ENCODE measurements at regions not wholly inside any gene's neighbourhood (a gene's known extent, or its start where the extent isn't known, plus 50 kb on each side); places are given as distances from the start of the nearest gene placed in this dataset.

DNA sequence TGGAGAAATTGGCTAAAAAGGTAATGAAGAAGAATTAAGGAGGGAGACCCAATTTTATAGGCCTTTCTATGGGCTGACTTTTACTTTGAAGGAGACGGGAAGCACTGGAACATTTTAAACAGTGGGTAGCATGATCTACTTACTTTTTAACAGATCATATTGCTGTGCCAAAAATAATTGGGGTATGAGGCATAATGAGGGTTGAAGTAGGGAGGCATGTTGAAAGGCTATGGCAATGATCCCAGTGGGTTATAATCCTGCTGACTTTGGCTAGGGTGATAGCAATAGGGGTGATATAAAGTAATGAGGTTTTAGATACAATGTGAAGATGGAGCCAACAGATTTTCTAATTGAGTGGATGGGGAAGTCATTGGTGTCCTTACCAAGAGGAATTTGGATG lies 73.2 kb downstream of the GPR37 start:
- in situ Hi-C loops (cut with HindIII; ENCODE audit: low pct_ligation_motif_present, low pct_unique_long_range_greater_than_20kb, low sequenced_read_pairs): no loop called here
- no peak for DNase-seq

DNA sequence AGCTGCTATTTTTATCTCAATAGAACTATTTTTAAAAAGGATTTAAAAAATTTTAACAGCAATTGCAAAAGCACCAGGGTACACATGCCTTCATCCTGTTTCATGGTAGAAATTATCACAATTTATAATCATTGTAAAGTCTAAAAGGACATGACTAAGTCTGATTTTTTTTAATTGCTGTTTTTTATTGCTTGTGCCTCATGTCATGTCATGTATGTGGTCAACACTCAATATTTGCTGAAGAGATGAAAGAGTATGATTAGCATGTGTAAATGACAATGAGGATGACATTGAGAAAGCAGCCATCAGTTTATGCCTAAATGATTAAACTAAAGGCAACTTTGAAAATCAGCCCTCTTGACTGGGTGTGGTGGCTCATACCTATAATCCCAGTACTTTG lies 74.8 kb downstream of the GPR37 start:
- no peak for DNase-seq
- in situ Hi-C loops (cut with HindIII; ENCODE audit: low pct_ligation_motif_present, low pct_unique_long_range_greater_than_20kb, low sequenced_read_pairs): no loop called here

DNA sequence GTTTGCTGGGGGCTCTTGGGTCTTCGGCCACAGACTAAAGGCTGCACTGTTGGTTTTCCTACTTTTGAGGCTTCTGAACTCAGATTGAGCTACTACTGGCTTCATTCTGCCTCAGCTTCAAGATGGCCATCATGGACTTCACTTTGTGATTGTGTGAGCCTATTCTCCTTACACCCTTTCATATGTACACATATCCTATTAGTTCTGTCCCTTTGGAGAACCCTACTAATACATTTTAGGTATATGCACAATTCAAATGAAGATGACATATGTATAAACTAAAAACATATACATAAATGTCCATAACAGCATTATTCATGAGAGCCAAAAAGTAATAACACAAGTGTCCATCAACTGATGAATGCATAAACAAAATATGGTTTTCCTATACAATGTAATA lies 75.7 kb downstream of the GPR37 start:
- in situ Hi-C loops (cut with HindIII; ENCODE audit: low pct_ligation_motif_present, low pct_unique_long_range_greater_than_20kb, low sequenced_read_pairs): no loop called here

DNA sequence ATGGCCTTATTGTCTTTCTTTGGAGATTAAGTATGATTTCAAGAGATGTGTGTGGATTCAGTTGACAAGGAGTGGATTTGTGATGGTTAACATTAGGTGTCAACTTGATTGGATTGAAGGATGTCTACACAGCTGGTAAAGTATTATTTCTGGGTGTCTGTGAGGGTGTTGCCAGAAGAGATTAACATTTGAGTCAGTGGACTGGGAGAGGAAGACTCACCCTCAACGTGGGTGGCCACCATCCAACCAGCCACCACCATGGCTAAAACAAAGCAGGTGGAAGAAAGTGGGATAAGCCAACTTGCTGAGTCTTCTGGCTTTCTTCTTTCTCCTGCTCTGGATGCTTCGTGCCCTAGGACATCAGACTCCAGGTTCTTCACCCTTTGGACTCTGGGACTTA lies 76.1 kb downstream of the GPR37 start:
- in situ Hi-C loops (cut with HindIII; ENCODE audit: low pct_ligation_motif_present, low pct_unique_long_range_greater_than_20kb, low sequenced_read_pairs): no loop called here

More for the DNA sequence above, 75.7 kb downstream of the GPR37 start:
- DNase-seq: no peak

DNA sequence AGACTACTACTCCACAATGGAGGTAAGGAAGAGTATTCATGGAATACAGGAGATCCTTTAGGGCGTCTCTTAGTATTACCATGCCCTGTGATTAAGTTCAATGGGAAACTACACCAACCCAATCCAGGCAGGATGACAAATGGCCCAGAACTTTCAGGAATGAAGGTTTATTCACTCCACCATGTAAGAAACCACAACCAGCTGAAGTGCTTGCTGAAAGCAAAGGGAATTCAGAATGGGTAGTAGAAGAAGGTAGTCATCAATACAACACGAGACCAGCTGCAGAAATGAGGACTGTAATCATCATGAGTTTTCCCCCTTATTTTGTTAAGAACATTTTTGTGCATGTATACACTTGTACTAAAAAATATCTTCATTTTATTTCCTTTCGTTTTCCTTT lies 76.6 kb downstream of the GPR37 start:
- in situ Hi-C loops (cut with HindIII; ENCODE audit: low pct_ligation_motif_present, low pct_unique_long_range_greater_than_20kb, low sequenced_read_pairs): no loop called here
- peak; percentile 56 for DNase-seq

More for the DNA sequence above, 76.1 kb downstream of the GPR37 start:
- DNase-seq: no peak

DNA sequence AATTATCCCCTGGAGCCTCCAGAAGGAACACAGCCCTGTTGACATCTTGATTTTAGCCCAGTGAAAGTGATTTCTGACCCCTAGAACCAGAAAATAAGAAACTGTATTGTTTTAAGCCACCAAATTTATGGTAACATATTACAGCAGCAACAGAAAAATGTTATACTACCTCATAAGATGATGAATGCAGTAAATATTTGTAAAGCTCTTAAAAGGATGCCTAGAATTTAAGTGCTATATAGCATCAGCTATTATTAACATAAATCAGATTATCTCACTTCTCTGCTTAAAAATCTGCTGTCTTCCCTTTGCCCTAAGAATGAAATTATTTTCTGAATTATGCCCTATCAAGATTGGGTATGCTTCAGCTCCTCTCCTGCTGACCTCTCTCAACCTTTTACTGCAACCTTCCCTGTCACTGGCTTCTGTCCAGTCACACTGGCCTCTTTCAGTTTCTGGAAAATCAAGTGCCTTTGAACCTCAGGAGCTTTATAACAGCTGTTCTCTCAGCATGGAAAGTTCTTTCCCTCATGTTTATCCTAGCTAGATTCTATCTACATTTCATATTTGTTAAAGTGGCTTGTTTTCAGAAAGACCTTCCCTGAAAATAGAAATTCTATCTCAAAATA lies 78.9 kb downstream of the GPR37 start:
- in situ Hi-C loops (cut with HindIII; ENCODE audit: low pct_ligation_motif_present, low pct_unique_long_range_greater_than_20kb, low sequenced_read_pairs): no loop called here
- no peak for DNase-seq

DNA sequence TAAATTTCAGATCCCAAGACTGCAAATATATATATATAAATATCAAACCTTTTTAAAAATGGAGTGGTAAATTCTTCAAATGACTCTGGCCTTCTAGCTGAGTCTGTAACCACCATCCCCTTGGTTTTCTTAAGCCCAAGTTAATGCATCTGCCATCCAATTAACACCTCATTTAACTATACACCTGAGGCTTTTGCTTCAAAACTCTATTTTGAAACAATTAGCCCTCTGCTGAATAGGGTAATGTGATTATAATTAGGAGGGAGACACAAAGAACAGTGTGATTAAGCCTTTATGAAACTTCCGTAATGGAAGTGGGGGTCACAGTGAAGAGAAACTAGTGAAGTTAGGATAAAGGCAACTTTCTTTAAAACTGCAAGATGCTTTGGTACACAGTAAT lies 83.6 kb downstream of the GPR37 start:
- in situ Hi-C loops (cut with HindIII; ENCODE audit: low pct_ligation_motif_present, low pct_unique_long_range_greater_than_20kb, low sequenced_read_pairs): no loop called here
- no peak for DNase-seq

DNA sequence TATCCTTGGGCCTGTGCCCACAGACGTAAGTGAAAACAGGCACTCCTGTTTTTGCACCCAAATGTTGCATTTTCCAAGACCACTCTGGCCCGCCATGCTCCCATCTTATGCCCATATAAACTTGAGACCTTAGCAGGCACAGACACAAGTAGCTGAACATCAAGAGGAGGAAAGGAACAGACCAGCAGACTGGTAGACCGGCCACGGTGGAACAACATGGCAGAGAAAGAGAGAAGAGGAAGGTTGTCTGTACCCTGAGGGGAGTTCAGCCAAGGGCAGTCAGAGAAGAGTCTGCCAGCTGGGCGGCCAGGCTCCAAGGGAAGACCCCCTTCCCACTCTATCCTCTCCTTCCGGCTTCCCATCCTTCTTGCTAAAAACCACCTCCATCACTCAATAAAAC lies 85.3 kb downstream of the GPR37 start:
- no peak for DNase-seq
- in situ Hi-C loops (cut with HindIII; ENCODE audit: low pct_ligation_motif_present, low pct_unique_long_range_greater_than_20kb, low sequenced_read_pairs): no loop called here

DNA sequence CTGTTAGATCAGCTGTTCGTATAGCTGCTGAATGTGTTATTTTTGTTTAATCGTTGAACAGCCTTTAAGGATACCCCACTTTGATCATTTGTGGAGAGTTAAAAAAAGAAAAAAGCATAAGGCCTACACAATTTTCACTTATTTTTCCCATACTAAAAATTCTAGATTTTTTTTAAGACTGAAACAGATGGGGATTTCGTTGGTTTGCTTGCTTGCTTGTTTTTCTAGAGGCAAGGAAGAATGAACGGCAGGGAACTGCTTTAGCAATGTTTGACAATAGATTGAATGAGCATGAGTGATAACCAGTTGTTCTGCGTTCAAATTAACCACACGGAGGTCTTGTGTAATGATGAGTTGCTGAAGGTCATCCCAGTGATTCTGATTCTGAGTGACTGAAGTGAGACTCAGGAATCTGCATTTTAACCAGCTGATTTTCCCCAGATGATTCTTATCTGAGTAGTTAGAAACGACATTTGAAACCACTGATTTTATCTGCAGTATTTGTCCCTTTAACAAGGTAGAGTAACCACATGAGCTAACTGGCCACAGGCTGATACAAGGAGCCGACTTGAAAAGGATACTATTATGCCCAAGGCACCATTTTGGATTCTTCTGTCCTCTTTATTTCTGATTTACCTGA lies 85.9 kb downstream of the GPR37 start:
- no peak for DNase-seq
- in situ Hi-C loops (cut with HindIII; ENCODE audit: low pct_ligation_motif_present, low pct_unique_long_range_greater_than_20kb, low sequenced_read_pairs): no loop called here

DNA sequence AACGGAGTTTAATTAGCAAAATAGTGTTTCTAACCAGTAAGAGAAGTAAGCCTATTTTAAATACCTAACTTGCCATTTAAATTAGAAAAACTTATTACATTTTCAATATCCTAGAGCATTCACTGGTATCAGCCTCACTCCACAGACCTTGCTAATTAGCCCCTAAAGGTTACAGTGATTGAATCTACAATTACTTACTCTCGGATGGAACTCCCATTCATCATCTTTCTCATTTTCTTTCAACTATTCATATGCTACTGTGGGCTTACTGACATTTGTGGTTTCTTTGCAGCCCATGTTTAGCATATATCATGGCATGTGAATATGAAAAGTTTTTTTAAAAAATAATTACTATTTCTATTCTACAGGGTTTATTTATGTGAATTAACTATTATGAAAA lies 86.4 kb downstream of the GPR37 start:
- in situ Hi-C loops (cut with HindIII; ENCODE audit: low pct_ligation_motif_present, low pct_unique_long_range_greater_than_20kb, low sequenced_read_pairs): no loop called here
- DNase-seq: no peak

DNA sequence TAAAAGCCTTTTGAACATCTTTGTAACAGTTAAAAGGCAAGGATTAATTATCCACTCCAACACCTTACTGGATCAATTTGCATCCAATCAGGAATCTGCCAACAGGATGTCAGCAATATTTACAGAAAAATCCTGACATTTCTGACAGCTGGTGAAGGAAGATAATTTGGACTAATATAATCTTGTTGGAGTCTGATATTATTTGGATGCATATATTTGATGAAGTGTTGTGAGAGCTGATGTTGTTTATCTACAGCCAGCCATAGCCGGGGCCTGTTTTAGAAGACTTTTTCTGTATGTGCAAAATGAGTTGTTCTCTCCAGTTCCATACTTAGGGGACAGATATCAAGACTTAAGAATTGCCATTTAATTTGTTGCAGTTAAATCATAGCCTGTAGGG lies 91.1 kb downstream of the GPR37 start:
- no peak for DNase-seq
- in situ Hi-C loops (cut with HindIII; ENCODE audit: low pct_ligation_motif_present, low pct_unique_long_range_greater_than_20kb, low sequenced_read_pairs): no loop called here

DNA sequence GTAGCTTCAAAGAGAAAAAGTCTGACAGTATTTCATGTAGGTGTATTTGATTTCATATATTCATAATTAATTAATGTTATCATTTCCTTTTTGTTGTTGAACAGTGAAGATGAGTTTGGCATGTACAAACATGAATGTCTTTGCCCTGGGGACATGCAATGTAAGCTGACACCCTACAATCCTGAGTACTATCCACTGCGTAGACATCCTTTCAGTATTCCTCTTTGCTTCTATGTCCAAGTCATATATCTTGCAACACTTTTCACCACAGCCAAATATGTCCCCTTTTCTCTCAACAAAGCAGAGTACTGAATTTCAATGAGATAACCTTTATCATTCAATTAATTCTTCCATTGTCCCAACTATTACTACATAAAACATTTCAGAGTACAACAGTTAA lies 93.6 kb downstream of the GPR37 start:
- DNase-seq: no peak
- in situ Hi-C loops (cut with HindIII; ENCODE audit: low pct_ligation_motif_present, low pct_unique_long_range_greater_than_20kb, low sequenced_read_pairs): no loop called here

DNA sequence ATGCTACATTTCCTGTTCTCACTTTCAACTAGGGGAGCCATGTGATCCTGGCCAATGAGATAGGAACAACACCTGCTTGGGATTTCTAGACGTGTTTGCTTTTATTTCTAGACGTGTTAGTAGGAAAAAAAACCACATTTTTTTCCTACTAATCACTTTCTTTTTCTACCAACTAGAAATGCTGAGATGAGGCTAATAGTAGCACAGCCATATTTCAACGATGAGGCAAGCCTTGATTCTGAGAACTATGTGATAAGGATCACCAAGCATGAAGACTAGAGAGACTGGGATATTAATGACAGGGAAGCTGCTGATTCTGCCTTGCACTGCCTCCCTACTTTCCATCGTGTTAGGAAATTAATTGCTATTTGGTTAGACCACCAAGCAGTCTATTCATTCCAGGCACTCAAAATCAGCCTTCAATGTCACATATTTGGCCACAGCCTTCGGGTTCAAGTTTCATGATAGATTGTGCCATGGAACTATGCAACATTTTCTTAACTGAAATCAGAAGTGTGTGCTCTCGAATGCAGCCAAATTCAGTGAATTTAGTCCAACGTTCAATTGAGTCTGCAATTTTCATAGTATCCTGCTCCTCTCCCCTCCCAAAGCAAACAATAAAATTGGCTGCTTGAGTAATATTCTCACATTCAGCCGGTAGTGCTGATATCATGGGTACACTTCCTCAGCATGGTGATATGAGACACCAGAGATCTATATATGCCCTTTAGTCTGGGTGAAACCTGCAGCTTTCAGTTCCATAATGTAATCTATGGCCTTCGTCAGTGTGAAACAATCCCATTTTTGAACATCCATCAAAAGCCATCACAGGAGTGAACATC lies 98.1 kb downstream of the GPR37 start:
- in situ Hi-C loops (cut with HindIII; ENCODE audit: low pct_ligation_motif_present, low pct_unique_long_range_greater_than_20kb, low sequenced_read_pairs): no loop called here

DNA sequence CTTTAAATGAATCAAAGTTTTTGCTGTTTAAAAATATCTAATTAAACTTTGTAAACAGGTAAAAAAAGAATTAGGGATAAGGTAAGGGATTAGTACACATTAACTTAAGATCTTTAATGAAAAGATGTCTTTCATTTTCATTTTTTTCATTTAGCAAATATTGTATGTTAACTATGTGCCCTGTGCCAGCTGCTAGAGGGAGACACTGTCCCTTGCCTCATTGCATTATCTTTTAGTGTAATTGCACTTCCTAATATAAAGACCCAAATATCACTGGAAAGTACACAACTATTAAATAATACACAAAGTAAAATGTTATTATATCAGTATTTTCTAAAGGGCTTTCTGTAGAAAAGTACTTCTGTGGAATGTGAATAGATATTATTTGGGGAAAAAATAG lies 102.7 kb downstream of the GPR37 start:
- in situ Hi-C loops (cut with HindIII; ENCODE audit: low pct_ligation_motif_present, low pct_unique_long_range_greater_than_20kb, low sequenced_read_pairs): no loop called here
- no peak for DNase-seq

More for the DNA sequence above, 98.1 kb downstream of the GPR37 start:
- no peak for DNase-seq

DNA sequence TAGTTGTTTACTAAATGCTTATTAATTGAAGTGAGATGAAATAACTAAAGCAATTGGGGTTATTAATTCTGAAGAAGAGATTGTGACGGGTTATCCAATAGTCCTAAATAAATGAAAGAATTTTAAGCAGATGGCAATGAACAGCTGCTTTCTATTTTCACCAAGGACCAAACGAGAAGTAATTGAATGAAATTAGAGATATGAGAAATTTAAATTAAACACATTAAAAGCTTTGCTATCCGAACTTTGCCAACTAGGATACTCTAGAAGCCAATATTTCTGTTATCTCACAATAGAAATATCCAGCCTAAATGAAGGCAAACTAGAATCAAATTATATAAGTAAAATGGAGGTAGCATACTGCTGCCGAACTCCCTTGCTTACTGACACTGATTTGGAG lies 103.2 kb downstream of the GPR37 start:
- no peak for DNase-seq
- in situ Hi-C loops (cut with HindIII; ENCODE audit: low pct_ligation_motif_present, low pct_unique_long_range_greater_than_20kb, low sequenced_read_pairs): no loop called here

DNA sequence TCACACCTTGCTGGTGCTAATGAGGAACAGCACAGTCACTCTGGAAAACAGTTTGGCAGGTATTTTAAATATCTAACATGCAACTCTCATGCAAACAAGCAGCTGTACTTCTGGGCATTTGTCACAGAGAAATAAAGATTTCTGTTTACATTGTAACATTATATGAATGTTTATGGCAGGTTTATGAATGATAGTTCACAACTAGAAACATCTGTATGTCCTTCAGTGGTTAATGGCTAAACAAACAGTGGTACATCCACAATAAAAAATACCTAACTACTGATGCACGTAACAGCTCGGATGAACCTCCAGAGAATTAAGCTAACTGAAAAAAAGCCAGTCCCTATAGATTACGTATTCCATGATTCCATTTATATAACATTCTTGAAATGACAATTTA lies 109.6 kb downstream of the GPR37 start:
- in situ Hi-C loops (cut with HindIII; ENCODE audit: low pct_ligation_motif_present, low pct_unique_long_range_greater_than_20kb, low sequenced_read_pairs): no loop called here

DNA sequence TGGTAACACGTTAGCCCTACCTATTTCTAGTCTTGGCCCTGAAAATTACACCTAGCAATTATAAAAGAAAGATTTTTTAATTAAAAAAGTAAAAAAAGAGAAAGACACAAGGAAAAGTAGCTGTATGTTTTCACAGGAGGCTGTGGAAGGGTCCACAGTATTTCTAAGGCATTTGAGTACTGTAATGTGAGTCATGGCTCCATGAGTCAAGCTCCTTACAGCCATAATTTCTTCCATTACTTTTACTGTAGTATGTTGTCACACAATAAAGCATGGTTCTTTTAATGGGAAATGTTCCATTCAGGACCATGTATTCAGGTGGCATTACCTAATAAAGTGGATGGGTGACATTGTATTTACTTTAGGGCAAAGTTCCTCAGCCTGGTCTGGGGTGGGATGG lies 113.4 kb downstream of the GPR37 start:
- no peak for DNase-seq
- in situ Hi-C loops (cut with HindIII; ENCODE audit: low pct_ligation_motif_present, low pct_unique_long_range_greater_than_20kb, low sequenced_read_pairs): no loop called here

More for the DNA sequence above, 109.6 kb downstream of the GPR37 start:
- DNase-seq: no peak

DNA sequence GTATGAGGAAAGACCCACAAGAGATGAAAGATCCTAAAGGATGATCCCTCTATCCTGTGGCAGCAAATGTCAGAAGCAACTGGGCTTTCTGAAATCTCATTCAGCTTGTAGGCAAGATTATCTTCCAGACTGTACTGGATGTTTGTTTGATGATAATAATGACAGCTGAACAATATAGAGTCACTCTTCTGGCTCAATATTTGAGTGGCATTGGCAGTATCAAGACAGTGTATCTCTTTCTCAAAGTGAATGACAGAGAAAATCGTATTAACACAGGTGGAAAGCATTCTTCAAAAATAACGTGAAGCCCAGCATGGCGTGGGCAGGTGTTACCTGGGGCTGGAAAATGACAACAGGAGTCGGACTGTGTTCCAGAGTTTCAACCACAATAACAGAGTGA lies 114.5 kb downstream of the GPR37 start:
- DNase-seq: no peak
- in situ Hi-C loops (cut with HindIII; ENCODE audit: low pct_ligation_motif_present, low pct_unique_long_range_greater_than_20kb, low sequenced_read_pairs): no loop called here

DNA sequence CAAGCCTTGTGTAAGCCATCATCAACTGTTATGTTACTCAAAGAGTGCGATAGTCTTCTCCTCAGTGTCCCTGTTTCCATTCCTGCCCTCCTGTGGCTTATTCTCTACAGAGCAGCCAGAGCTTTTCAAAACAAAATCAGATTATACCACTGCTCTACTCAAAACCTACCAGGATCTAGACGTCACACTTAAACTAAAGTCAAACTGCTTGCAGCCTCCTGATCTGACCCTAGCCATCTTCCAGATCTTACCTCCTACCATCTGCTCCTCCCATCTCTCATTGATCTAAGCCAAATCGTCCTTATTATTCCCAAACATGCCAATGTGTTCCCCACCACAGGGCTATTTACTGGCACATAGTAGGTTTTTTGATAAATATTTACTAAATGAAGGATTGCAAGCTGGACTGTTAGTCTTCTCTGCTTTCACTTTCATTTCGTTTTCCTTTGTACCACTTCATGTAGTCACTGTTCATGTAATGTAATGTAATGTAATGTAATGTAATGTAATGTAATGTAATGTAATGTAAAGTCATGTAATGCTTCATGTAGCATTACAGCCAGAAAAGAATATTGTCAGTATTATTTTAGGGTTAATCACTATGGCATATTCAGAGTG lies 116.1 kb downstream of the GPR37 start:
- DNase-seq: peak; percentile 38
- in situ Hi-C loops (cut with HindIII; ENCODE audit: low pct_ligation_motif_present, low pct_unique_long_range_greater_than_20kb, low sequenced_read_pairs): no loop called here

Measured in ACHN (cell line).